ENCODE measurements at regions not wholly inside any gene's neighbourhood (a gene's known extent, or its start where the extent isn't known, plus 50 kb on each side); places are given as distances from the start of the nearest gene placed in this dataset.

- H3K9me3 ChIP-seq = no peaks in the 10 kb centered on the region
- no peaks in the 10 kb centered on the region for H3K4me1 ChIP-seq
Measured at GRCh38 chr3:189557824-189558223, 73.4 kb upstream of the TP63 start.

GRCh38 chr3:189561256-189561655 is 69.9 kb upstream of the TP63 start:
- Histone ChIP-seq H3K9me3 (no peaks in the 10 kb centered on the region), H3K4me1 (no peaks in the 10 kb centered on the region), H3K4me3 (ENCODE audit: low read depth, low read length) (no peak overlapping the region), H3K36me3 (no peaks in the 10 kb centered on the region), H3K27me3 (no peaks in the 10 kb centered on the region)
- no peak for DNase-seq
- TF ChIP-seq CTCF (IDR thresholded peaks at IDR 0.05; ENCODE audit: low read depth, low read length) = no peak

More at GRCh38 chr3:189557824-189558223, 73.4 kb upstream of the TP63 start:
- Histone ChIP-seq H3K4me3 (ENCODE audit: low read depth, low read length) (no peak overlapping the region), H3K36me3 (no peaks in the 10 kb centered on the region), H3K27me3 (no peaks in the 10 kb centered on the region)
- DNase-seq = no peak
- no peak for TF ChIP-seq CTCF (IDR thresholded peaks at IDR 0.05; ENCODE audit: low read depth, low read length)

- no peaks in the 10 kb centered on the region for H3K4me1 ChIP-seq
Measured at GRCh38 chr3:189563853-189564563, 67.2 kb upstream of the TP63 start.

GRCh38 chr3:189566550-189567130 is 64.5 kb upstream of the TP63 start:
- TF ChIP-seq CTCF (IDR thresholded peaks at IDR 0.05; ENCODE audit: low read depth, low read length) = no peak
- no peak overlapping the region for H3K4me3 ChIP-seq (ENCODE audit: low read depth, low read length)

More at GRCh38 chr3:189563853-189564563, 67.2 kb upstream of the TP63 start:
- TF ChIP-seq CTCF (IDR thresholded peaks at IDR 0.05; ENCODE audit: low read depth, low read length) = no peak
- Histone ChIP-seq H3K27me3 (no peaks in the 10 kb centered on the region), H3K9me3 (no peaks in the 10 kb centered on the region), H3K4me3 (ENCODE audit: low read depth, low read length) (no peak overlapping the region), H3K36me3 (no peaks in the 10 kb centered on the region)
- DNase-seq = no peak

GRCh38 chr3:189567322-189567721 is 63.9 kb upstream of the TP63 start:
- no peaks in the 10 kb centered on the region for H3K4me1 ChIP-seq
- TF ChIP-seq CTCF (IDR thresholded peaks at IDR 0.05; ENCODE audit: low read depth, low read length) = no peak
- DNase-seq = no peak
- H3K9me3 ChIP-seq = no peaks in the 10 kb centered on the region
- no peaks in the 10 kb centered on the region for H3K27me3 ChIP-seq
- no peak overlapping the region for H3K4me3 ChIP-seq (ENCODE audit: low read depth, low read length)
- H3K36me3 ChIP-seq = no peaks in the 10 kb centered on the region

More at GRCh38 chr3:189566550-189567130, 64.5 kb upstream of the TP63 start:
- Histone ChIP-seq H3K27me3 (no peaks in the 10 kb centered on the region), H3K9me3 (no peaks in the 10 kb centered on the region), H3K36me3 (no peaks in the 10 kb centered on the region), H3K4me1 (no peaks in the 10 kb centered on the region)
- DNase-seq = no peak

GRCh38 chr3:189567766-189568420 is 63.3 kb upstream of the TP63 start:
- DNase-seq = no peak
- no peaks in the 10 kb centered on the region for H3K9me3 ChIP-seq
- H3K4me3 ChIP-seq (ENCODE audit: low read depth, low read length) = no peak overlapping the region
- no peak for TF ChIP-seq CTCF (IDR thresholded peaks at IDR 0.05; ENCODE audit: low read depth, low read length)
- no peaks in the 10 kb centered on the region for H3K36me3 ChIP-seq
- no peaks in the 10 kb centered on the region for H3K4me1 ChIP-seq
- no peaks in the 10 kb centered on the region for H3K27me3 ChIP-seq

Measured in BE2C (cell line).